GM12864 (cell line): ENCODE measurements at regions not wholly inside any gene's neighbourhood (a gene's known extent, or its start where the extent isn't known, plus 50 kb on each side); places are given as distances from the start of the nearest gene placed in this dataset.

Experiments
- DNase-seq: peaks from one replicate; pipeline ENCODE4 v3.0.0-alpha.2; 2011; ENCODE audit warnings: low read depth
- H3K4me3 ChIP-seq: 2 replicates; pipeline ENCODE4 v1.5.1; 2011; ENCODE audit warnings: mild to moderate bottlenecking, low read depth, low read length, control low read depth
- TF ChIP-seq, protein P1 (sequence below): IDR thresholded peaks from 2 replicates; pipeline ENCODE4 v1.5.1; 2011; ENCODE audit warnings: low read depth, mild to moderate bottlenecking, moderate library complexity, low read length, control low read depth, inconsistent platforms; ENCODE audit errors: missing control alignments

GRCh38 chr13:80977168-80977567, 636.2 kb upstream of the SPRY2 start:
- no peak overlapping the region for H3K4me3 ChIP-seq
- TF ChIP-seq, protein P1, sequence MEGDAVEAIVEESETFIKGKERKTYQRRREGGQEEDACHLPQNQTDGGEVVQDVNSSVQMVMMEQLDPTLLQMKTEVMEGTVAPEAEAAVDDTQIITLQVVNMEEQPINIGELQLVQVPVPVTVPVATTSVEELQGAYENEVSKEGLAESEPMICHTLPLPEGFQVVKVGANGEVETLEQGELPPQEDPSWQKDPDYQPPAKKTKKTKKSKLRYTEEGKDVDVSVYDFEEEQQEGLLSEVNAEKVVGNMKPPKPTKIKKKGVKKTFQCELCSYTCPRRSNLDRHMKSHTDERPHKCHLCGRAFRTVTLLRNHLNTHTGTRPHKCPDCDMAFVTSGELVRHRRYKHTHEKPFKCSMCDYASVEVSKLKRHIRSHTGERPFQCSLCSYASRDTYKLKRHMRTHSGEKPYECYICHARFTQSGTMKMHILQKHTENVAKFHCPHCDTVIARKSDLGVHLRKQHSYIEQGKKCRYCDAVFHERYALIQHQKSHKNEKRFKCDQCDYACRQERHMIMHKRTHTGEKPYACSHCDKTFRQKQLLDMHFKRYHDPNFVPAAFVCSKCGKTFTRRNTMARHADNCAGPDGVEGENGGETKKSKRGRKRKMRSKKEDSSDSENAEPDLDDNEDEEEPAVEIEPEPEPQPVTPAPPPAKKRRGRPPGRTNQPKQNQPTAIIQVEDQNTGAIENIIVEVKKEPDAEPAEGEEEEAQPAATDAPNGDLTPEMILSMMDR: no peak
- no peak for DNase-seq

GRCh38 chr13:80975903-80976302, 635.0 kb upstream of the SPRY2 start:
- TF ChIP-seq, protein P1: no peak
- DNase-seq: no peak

DNA sequence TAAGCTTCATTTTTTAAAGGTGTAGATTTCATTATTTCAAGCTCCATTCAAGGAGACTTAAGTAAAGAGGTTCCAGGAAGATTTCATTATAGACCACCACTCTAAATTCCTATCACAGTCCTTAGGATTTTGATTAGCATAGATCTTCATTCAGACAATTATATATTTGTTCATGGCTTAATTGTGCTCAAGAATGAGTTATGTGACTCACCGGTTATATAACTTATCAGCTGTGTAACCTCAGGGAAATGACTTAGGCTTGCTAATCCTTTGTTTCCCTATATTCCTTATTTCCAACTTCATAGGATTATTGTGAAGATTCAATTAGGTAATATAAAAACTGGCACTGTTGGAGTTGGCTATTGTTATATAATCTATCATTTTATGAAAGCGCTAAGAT, 632.8 kb upstream of the SPRY2 start:
- TF ChIP-seq, protein P1: no peak
- DNase-seq: no peak
- no peak overlapping the region for H3K4me3 ChIP-seq

More at GRCh38 chr13:80975903-80976302, 635.0 kb upstream of the SPRY2 start:
- no peak overlapping the region for H3K4me3 ChIP-seq

DNA sequence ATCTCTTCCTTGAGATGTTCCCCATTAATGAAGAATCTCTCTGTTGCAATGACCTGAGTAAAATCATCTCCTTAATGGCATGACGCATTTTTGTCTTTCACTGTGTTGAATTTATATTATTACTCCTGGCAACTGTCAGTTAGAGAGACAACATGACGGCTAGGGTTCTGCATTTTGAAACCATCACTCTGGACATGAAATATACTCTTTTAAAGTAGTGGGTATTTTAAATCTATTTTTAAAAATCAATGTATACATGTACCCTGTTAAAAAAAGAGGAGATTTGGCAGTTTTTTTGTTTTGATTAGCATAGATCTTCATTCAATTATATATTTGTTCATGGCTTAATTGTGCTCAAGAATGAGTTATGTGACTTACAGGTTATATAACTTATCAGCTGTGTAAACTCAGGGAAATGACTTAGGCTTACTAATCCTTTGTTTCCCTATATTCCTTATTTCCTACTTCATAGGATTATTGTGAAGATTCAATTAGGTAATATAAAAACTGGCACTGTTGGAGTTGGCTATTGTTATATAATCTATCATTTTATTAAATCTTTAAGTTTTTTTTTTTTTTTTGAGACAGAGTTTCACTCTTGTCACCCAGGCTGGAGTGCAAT, 632.0 kb upstream of the SPRY2 start:
- TF ChIP-seq, protein P1: no peak
- no peak overlapping the region for H3K4me3 ChIP-seq
- DNase-seq: no peak

DNA sequence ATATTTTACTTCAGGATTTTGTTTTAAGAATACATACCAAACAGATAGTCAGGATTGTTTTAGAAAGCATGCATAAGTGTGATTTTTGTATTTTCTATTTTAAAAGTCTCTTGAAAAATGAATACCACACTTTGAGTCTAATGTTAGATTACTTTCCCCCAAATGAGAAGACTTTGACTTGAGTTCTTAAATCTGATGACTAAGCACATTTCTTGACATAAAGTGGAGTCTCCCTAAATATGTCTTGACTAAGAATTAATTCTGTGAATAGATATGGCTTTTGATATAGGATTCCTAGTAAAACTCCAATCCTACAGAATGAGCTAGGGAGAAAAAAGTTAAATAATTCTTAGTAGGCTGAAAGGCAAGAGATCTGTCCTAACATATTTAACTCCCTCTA, 624.2 kb upstream of the SPRY2 start:
- no peak for DNase-seq
- no peak overlapping the region for H3K4me3 ChIP-seq
- TF ChIP-seq, protein P1: no peak

GRCh38 chr13:80962855-80963254, 621.9 kb upstream of the SPRY2 start:
- no peak for DNase-seq

More at GRCh38 chr13:80962855-80963254, 621.9 kb upstream of the SPRY2 start:
- no peak overlapping the region for H3K4me3 ChIP-seq
- TF ChIP-seq, protein P1: no peak
